ENCODE measurements at regions not wholly inside any gene's neighbourhood (a gene's known extent, or its start where the extent isn't known, plus 50 kb on each side); places are given as distances from the start of the nearest gene placed in this dataset.

GRCh38 chr12:94062796-94063635, 85.4 kb upstream of the PLXNC1 start:
- Histone ChIP-seq H3K4me1 (ENCODE audit: insufficient read depth) (no peaks in the 10 kb centered on the region), H3K79me2 (no peaks in the 10 kb centered on the region), H2AFZ (no peak overlapping the region), H3K9me2 (replicated peaks; ENCODE audit: insufficient read depth) (no peaks in the 10 kb centered on the region), H3K36me3 (replicated peaks; ENCODE audit: insufficient read depth, low read depth) (no peaks in the 10 kb centered on the region), H3K4me2 (no peak overlapping the region), H3K27ac (no peak overlapping the region), H3K9me3 (ENCODE audit: low read depth) (no peaks in the 10 kb centered on the region), H3K27me3 (no peaks in the 10 kb centered on the region), H3K4me3 (no peak overlapping the region), H4K20me1 (ENCODE audit: insufficient read depth, poor library complexity, severe bottlenecking) (no peaks in the 10 kb centered on the region)
- WGBS (ENCODE audit: low lambda C conversion rate, missing lambda C conversion rate) = 84% methylated on average over 4 of the region's 4 CpGs
- TF ChIP-seq EZH2phosphoT487 (IDR thresholded peaks at IDR 0.05; ENCODE audit: low read depth, severe bottlenecking, unreplicated experiment) (no peak), EZH2 (IDR thresholded peaks at IDR 0.05; ENCODE audit: borderline replicate concordance) (no peak), CTCF (IDR thresholded peaks at IDR 0.05; ENCODE audit: poor library complexity) (no peak)
- DNase-seq (ENCODE audit: low spot score) = no peak

GRCh38 chr12:94070520-94070919, 77.9 kb upstream of the PLXNC1 start:
- no peaks in the 10 kb centered on the region for H3K4me1 ChIP-seq (ENCODE audit: insufficient read depth)
- no peaks in the 10 kb centered on the region for H3K79me2 ChIP-seq
- peak; percentile 27 for DNase-seq (ENCODE audit: low spot score)
- H3K9me3 ChIP-seq (ENCODE audit: low read depth) = no peaks in the 10 kb centered on the region
- no peaks in the 10 kb centered on the region for H4K20me1 ChIP-seq (ENCODE audit: insufficient read depth, poor library complexity, severe bottlenecking)
- H2AFZ ChIP-seq = no peak overlapping the region
- no peaks in the 10 kb centered on the region for H3K27me3 ChIP-seq
- H3K36me3 ChIP-seq (replicated peaks; ENCODE audit: insufficient read depth, low read depth) = no peaks in the 10 kb centered on the region
- no peak overlapping the region for H3K4me3 ChIP-seq
- 79% methylated on average over 5 of the region's 5 CpGs for WGBS (ENCODE audit: low lambda C conversion rate, missing lambda C conversion rate)
- TF ChIP-seq EZH2 (IDR thresholded peaks at IDR 0.05; ENCODE audit: borderline replicate concordance) (no peak), CTCF (IDR thresholded peaks at IDR 0.05; ENCODE audit: poor library complexity) (no peak), EZH2phosphoT487 (IDR thresholded peaks at IDR 0.05; ENCODE audit: low read depth, severe bottlenecking, unreplicated experiment) (no peak)
- no peak overlapping the region for H3K27ac ChIP-seq
- no peaks in the 10 kb centered on the region for H3K9me2 ChIP-seq (replicated peaks; ENCODE audit: insufficient read depth)
- H3K4me2 ChIP-seq = no peak overlapping the region

GRCh38 chr12:94071258-94071657, 77.1 kb upstream of the PLXNC1 start:
- no peak for TF ChIP-seq EZH2 (IDR thresholded peaks at IDR 0.05; ENCODE audit: borderline replicate concordance)
- no peak for TF ChIP-seq CTCF (IDR thresholded peaks at IDR 0.05; ENCODE audit: poor library complexity)
- TF ChIP-seq EZH2phosphoT487 (IDR thresholded peaks at IDR 0.05; ENCODE audit: low read depth, severe bottlenecking, unreplicated experiment) = no peak
- Histone ChIP-seq H3K4me1 (ENCODE audit: insufficient read depth) (no peaks in the 10 kb centered on the region), H2AFZ (no peak overlapping the region), H3K4me3 (no peak overlapping the region), H3K27ac (no peak overlapping the region), H3K9me3 (ENCODE audit: low read depth) (no peaks in the 10 kb centered on the region), H3K27me3 (no peaks in the 10 kb centered on the region), H3K79me2 (no peaks in the 10 kb centered on the region), H3K4me2 (no peak overlapping the region), H3K36me3 (replicated peaks; ENCODE audit: insufficient read depth, low read depth) (no peaks in the 10 kb centered on the region), H4K20me1 (ENCODE audit: insufficient read depth, poor library complexity, severe bottlenecking) (no peaks in the 10 kb centered on the region), H3K9me2 (replicated peaks; ENCODE audit: insufficient read depth) (no peaks in the 10 kb centered on the region)
- no peak for DNase-seq (ENCODE audit: low spot score)
- 65% methylated on average over 2 of the region's 2 CpGs for WGBS (ENCODE audit: low lambda C conversion rate, missing lambda C conversion rate)

Data from hepatocyte (in vitro differentiated cells).